H9 (cell line): ENCODE measurements at regions not wholly inside any gene's neighbourhood (a gene's known extent, or its start where the extent isn't known, plus 50 kb on each side); places are given as distances from the start of the nearest gene placed in this dataset.
"Not testable (repeated sequence)": the region's sequence is repeated elsewhere in the genome, so short reads cannot be mapped to it uniquely, and the experiment has no call there.

Experiments
- DNase-seq: peaks from one replicate; pipeline ENCODE4 v3.0.0-alpha.2; 2017
- H2AFZ ChIP-seq: one replicate; pipeline ENCODE4 v1.6.1; 2013; ENCODE audit warnings: mild to moderate bottlenecking, low read length, control low read depth, moderate library complexity
- H2AK5ac ChIP-seq: 2 replicates; pipeline ENCODE4 v1.6.1; 2013; ENCODE audit warnings: low read length, control low read depth, mixed read lengths; ENCODE audit not compliant: insufficient read length
- H2BK120ac ChIP-seq: one replicate; pipeline ENCODE4 v1.6.1; 2013; ENCODE audit warnings: low read depth, mild to moderate bottlenecking, low read length, control low read depth, inconsistent platforms; ENCODE audit not compliant: poor library complexity, severe bottlenecking
- H2BK12ac ChIP-seq: 2 replicates; pipeline ENCODE4 v1.6.1; 2013; ENCODE audit warnings: low read length, control low read depth, mixed read lengths, low read depth; ENCODE audit not compliant: insufficient read length
- H2BK15ac ChIP-seq: 2 replicates; pipeline ENCODE4 v1.6.1; 2013; ENCODE audit warnings: low read depth, low read length, control low read depth
- H2BK20ac ChIP-seq: one replicate; pipeline ENCODE4 v1.6.1; 2013; ENCODE audit warnings: low read depth, mild to moderate bottlenecking, low read length, control low read depth, inconsistent platforms; ENCODE audit not compliant: poor library complexity, severe bottlenecking
- H2BK5ac ChIP-seq: 2 replicates; pipeline ENCODE4 v1.6.1; 2013; ENCODE audit warnings: low read length, control low read depth, mixed read lengths; ENCODE audit not compliant: insufficient read length
- H3K14ac ChIP-seq: 2 replicates; pipeline ENCODE4 v1.6.1; 2013; ENCODE audit warnings: low read length, control low read depth; ENCODE audit not compliant: insufficient read depth
- H3K18ac ChIP-seq: 2 replicates; pipeline ENCODE4 v1.6.1; 2013; ENCODE audit warnings: low read depth, mild to moderate bottlenecking, mixed read lengths, low read length, control low read depth; ENCODE audit not compliant: insufficient read length
- H3K23ac ChIP-seq: 2 replicates; pipeline ENCODE4 v1.6.1; 2013; ENCODE audit warnings: low read length, control low read depth, mixed read lengths, low read depth; ENCODE audit not compliant: insufficient read length
- H3K23me2 ChIP-seq: 2 replicates; pipeline ENCODE4 v1.6.1; 2013; ENCODE audit warnings: low read depth, mild to moderate bottlenecking, mixed read lengths, low read length, control low read depth; ENCODE audit not compliant: insufficient read length, poor library complexity, severe bottlenecking
- H3K27ac ChIP-seq: 2 replicates; pipeline ENCODE4 v1.5.1; 2013; ENCODE audit warnings: low read length, control low read depth, mixed read lengths, low read depth; ENCODE audit not compliant: insufficient read length
- H3K27me3 ChIP-seq: 2 replicates; pipeline ENCODE4 v1.6.1; 2013; ENCODE audit warnings: low read length, control low read depth, inconsistent platforms; ENCODE audit not compliant: insufficient read depth
- H3K4ac ChIP-seq: 2 replicates; pipeline ENCODE4 v1.6.1; 2013; ENCODE audit warnings: low read depth, mild to moderate bottlenecking, control low read depth, inconsistent platforms, low read length, moderate library complexity
- H3K4me1 ChIP-seq: 2 replicates; pipeline ENCODE4 v1.6.1; 2013; ENCODE audit warnings: low read length, control low read depth, inconsistent platforms; ENCODE audit not compliant: insufficient read depth
- H3K4me2 ChIP-seq: 2 replicates; pipeline ENCODE4 v1.6.1; 2013; ENCODE audit warnings: low read length, control low read depth, mixed read lengths; ENCODE audit not compliant: insufficient read length, insufficient read depth
- H3K56ac ChIP-seq: 2 replicates; pipeline ENCODE4 v1.6.1; 2013; ENCODE audit warnings: low read depth, mild to moderate bottlenecking, mixed read lengths, low read length, control low read depth; ENCODE audit not compliant: insufficient read length
- H3K79me1 ChIP-seq: 2 replicates; pipeline ENCODE4 v1.6.1; 2013; ENCODE audit warnings: low read depth, mild to moderate bottlenecking, moderate library complexity, low read length, control low read depth, inconsistent platforms; ENCODE audit not compliant: insufficient read depth, poor library complexity, severe bottlenecking
- H3K79me2 ChIP-seq: 2 replicates; pipeline ENCODE4 v1.6.1; 2013; ENCODE audit warnings: low read length, control low read depth, inconsistent platforms; ENCODE audit not compliant: insufficient read depth
- H3K9ac ChIP-seq: 2 replicates; pipeline ENCODE4 v1.6.1; 2013; ENCODE audit warnings: low read length, control low read depth, mixed read lengths; ENCODE audit not compliant: insufficient read length; ENCODE audit errors: extremely low read depth
- H3K9me3 ChIP-seq: one replicate; pipeline ENCODE4 v1.6.1; 2013; ENCODE audit warnings: low read depth, low read length, inconsistent platforms; ENCODE audit not compliant: control insufficient read depth
- H3T11ph ChIP-seq: one replicate; pipeline ENCODE4 v1.6.1; 2013; ENCODE audit warnings: mild to moderate bottlenecking, low read length, control low read depth, inconsistent platforms
- H4K20me1 ChIP-seq: one replicate; pipeline ENCODE4 v1.6.1; 2013; ENCODE audit not compliant: control insufficient read depth, insufficient read length, insufficient read depth
- H4K5ac ChIP-seq: 2 replicates; pipeline ENCODE4 v1.6.1; 2013; ENCODE audit warnings: low read depth, mild to moderate bottlenecking, mixed read lengths, low read length, control low read depth; ENCODE audit not compliant: insufficient read length
- H4K8ac ChIP-seq: replicated peaks from 2 replicates; pipeline ENCODE4 v1.6.1; 2013; ENCODE audit warnings: low read length, control low read depth, mixed read lengths, low read depth; ENCODE audit not compliant: insufficient read length
- H4K91ac ChIP-seq: 2 replicates; pipeline ENCODE4 v1.6.1; 2013; ENCODE audit warnings: low read depth, mild to moderate bottlenecking, moderate library complexity, mixed read lengths, low read length, control low read depth; ENCODE audit not compliant: insufficient read length
- H3K27ac Mint-ChIP-seq, 3 experiments: 2 replicates in 2 of 3; 3 replicates in 1 of 3; pipeline ENCODE4 v1.8.0; 2020 to 2021; ENCODE audit warnings: mixed read lengths in 3 of 3, mild to moderate bottlenecking in 1 of 3, moderate library complexity in 1 of 3
- H3K27me3 Mint-ChIP-seq: 2 replicates; pipeline ENCODE4 v1.8.0; 2021; ENCODE audit warnings: low read depth, mild to moderate bottlenecking, moderate library complexity, mixed read lengths
- H3K36me3 Mint-ChIP-seq, 3 experiments: 2 replicates in 2 of 3; 3 replicates in 1 of 3; pipeline ENCODE4 v1.8.0; 2020 to 2021; ENCODE audit warnings: low read depth in 3 of 3, mixed read lengths in 3 of 3; ENCODE audit not compliant: insufficient read depth in 1 of 3
- H3K4me1 Mint-ChIP-seq, 2 experiments: 2 replicates each; pipeline ENCODE4 v1.8.0; 2020; ENCODE audit warnings: mixed read lengths in 2 of 2
- H3K4me3 Mint-ChIP-seq, 2 experiments: 2 replicates in 1 of 2; 3 replicates in 1 of 2; pipeline ENCODE4 v1.8.0; 2020 to 2021; ENCODE audit warnings: mild to moderate bottlenecking in 2 of 2, mixed read lengths in 2 of 2, moderate library complexity in 1 of 2
- H3K9me3 Mint-ChIP-seq, 2 experiments: 2 replicates in 1 of 2; 3 replicates in 1 of 2; pipeline ENCODE4 v1.8.0; 2020; ENCODE audit warnings: mild to moderate bottlenecking in 2 of 2, mixed read lengths in 2 of 2, moderate library complexity in 1 of 2
- WGBS: extraction: QIAGEN DNeasy Blood & Tissue Kit; methylation state at CpG from one replicate; pipeline ENCODE4 v1.1.7; 2013; ENCODE audit warnings: missing lambda C conversion rate, low lambda C conversion rate, mixed read lengths; ENCODE audit not compliant: insufficient read length; ENCODE audit errors: extremely low coverage; 5-methylcytosine and 5-hydroxymethylcytosine counted together

GRCh38 chr1:120552190-120552589 is 137.4 kb downstream of the NBPF8 start:
- not testable (repeated sequence) for H3K27me3 ChIP-seq, H3K79me1 ChIP-seq, H3K4me1 ChIP-seq, H3K14ac ChIP-seq, H3K27ac Mint-ChIP-seq, H4K5ac ChIP-seq, H2BK12ac ChIP-seq, H4K8ac ChIP-seq, H3K9ac ChIP-seq, H3K27ac ChIP-seq, H3K23ac ChIP-seq, H2AFZ ChIP-seq, H4K91ac ChIP-seq, H3K79me2 ChIP-seq, H3K4me3 Mint-ChIP-seq, H3K9me3 ChIP-seq, H2BK5ac ChIP-seq, H3K4me1 Mint-ChIP-seq, H3K18ac ChIP-seq, H3K56ac ChIP-seq, H3K27me3 Mint-ChIP-seq, H3K23me2 ChIP-seq, H3T11ph ChIP-seq, H2AK5ac ChIP-seq, DNase-seq, H2BK15ac ChIP-seq, H3K4ac ChIP-seq, H3K4me2 ChIP-seq, H3K9me3 Mint-ChIP-seq, H3K36me3 Mint-ChIP-seq, H4K20me1 ChIP-seq, H2BK120ac ChIP-seq, H2BK20ac ChIP-seq

- H3T11ph ChIP-seq, H3K27ac ChIP-seq, H3K18ac ChIP-seq, H3K9me3 ChIP-seq, H3K27me3 ChIP-seq, H3K9ac ChIP-seq, H2BK120ac ChIP-seq, H2BK20ac ChIP-seq, H3K79me1 ChIP-seq, H2AK5ac ChIP-seq, H3K14ac ChIP-seq, H4K91ac ChIP-seq, H3K9me3 Mint-ChIP-seq, H3K79me2 ChIP-seq, H2BK5ac ChIP-seq, H3K27me3 Mint-ChIP-seq, H4K5ac ChIP-seq, H2BK12ac ChIP-seq, H3K36me3 Mint-ChIP-seq, H4K8ac ChIP-seq, H3K4me1 Mint-ChIP-seq, H3K56ac ChIP-seq, H3K23me2 ChIP-seq, H3K4me1 ChIP-seq, H3K23ac ChIP-seq, H3K4ac ChIP-seq, H4K20me1 ChIP-seq, H2BK15ac ChIP-seq, H3K27ac Mint-ChIP-seq, H2AFZ ChIP-seq: not testable (repeated sequence)
- peak overlapping the region; percentile 71 for H3K4me2 ChIP-seq
- WGBS, result no CpG with 5 or more reads among the region's 46 CpGs
- peak; percentile 20 for DNase-seq
- H3K4me3 Mint-ChIP-seq, result peak overlapping the region; percentile 52 to 75
These were observed 142.9 kb downstream of the NBPF8 start for GRCh38 chr1:120557605-120558302.
